Breast epithelium (tissue), 4 donors: ENCODE measurements at regions not wholly inside any gene's neighbourhood (a gene's known extent, or its start where the extent isn't known, plus 50 kb on each side); places are given as distances from the start of the nearest gene placed in this dataset.
"Not testable (repeated sequence)": the region's sequence is repeated elsewhere in the genome, so short reads cannot be mapped to it uniquely, and the experiment has no call there.

ENCODE experiments used
- DNase-seq, 2 donors: peaks; one replicate each; pipeline ENCODE4 v3.0.0-alpha.2; 2019; ENCODE audit warnings: low spot score in 2 of 2
- H3K27ac ChIP-seq, 2 donors: fragments of 200-600 bp; sonication (generic) in 1 of 2; one replicate each; pipeline ENCODE4 v1.5.1; 2016 to 2019; ENCODE audit warnings: mild to moderate bottlenecking in 1 of 2
- H3K27me3 ChIP-seq, 2 donors: fragments of 200-600 bp; sonication (generic) in 1 of 2; one replicate each; pipeline versions ENCODE4 v1.5.1 to v1.6.0; 2017 to 2019; ENCODE audit warnings: control low read depth in 1 of 2, mild to moderate bottlenecking in 1 of 2
- H3K36me3 ChIP-seq: fragments of 200-600 bp; one replicate; pipeline ENCODE4 v1.5.1; 2019
- H3K4me1 ChIP-seq, 2 donors: fragments of 200-600 bp; sonication (generic); one replicate each; pipeline ENCODE4 v1.5.1; 2016 to 2019; ENCODE audit warnings: control low read depth in 1 of 2
- H3K4me3 ChIP-seq, 3 donors: fragments of 200-600 bp; sonication (generic); 1 replicate in 2 of 3; 2 replicates in 1 of 3; pipeline ENCODE4 v1.5.1; 2016 to 2019; ENCODE audit warnings: mild to moderate bottlenecking in 3 of 3, moderate library complexity in 2 of 3
- H3K9me3 ChIP-seq, 2 donors: fragments of 200-600 bp; sonication (generic) in 1 of 2; one replicate each; pipeline ENCODE4 v1.5.1; 2016 to 2019; ENCODE audit warnings: control low read depth in 1 of 2
- POLR2A ChIP-seq: fragments of 450-650 bp; IDR thresholded peaks from one replicate; pipeline ENCODE4 v1.6.1; 2016; ENCODE audit warnings: antibody characterized with exemption, mild to moderate bottlenecking, moderate library complexity
- POLR2AphosphoS5 ChIP-seq, 3 donors: sonication (generic); formaldehyde crosslinking; IDR thresholded peaks; one replicate each; pipeline ENCODE4 v1.6.1; 2017; ENCODE audit warnings: antibody characterized with exemption in 3 of 3
- intact Hi-C: fragments of 100-400 bp; cut with DNase I; formaldehyde crosslinking; loops from one replicate; pipeline ENCODE4 v1.15.1; 2023; ENCODE audit warnings: low total_unique reads
- TF ChIP-seq, protein P1 (sequence below), 3 donors: fragments of 450-650 bp; IDR thresholded peaks; one replicate each; pipeline ENCODE4 v1.5.1; 2016 to 2017; ENCODE audit warnings: antibody characterized with exemption in 3 of 3, mild to moderate bottlenecking in 3 of 3, moderate library complexity in 3 of 3

DNA sequence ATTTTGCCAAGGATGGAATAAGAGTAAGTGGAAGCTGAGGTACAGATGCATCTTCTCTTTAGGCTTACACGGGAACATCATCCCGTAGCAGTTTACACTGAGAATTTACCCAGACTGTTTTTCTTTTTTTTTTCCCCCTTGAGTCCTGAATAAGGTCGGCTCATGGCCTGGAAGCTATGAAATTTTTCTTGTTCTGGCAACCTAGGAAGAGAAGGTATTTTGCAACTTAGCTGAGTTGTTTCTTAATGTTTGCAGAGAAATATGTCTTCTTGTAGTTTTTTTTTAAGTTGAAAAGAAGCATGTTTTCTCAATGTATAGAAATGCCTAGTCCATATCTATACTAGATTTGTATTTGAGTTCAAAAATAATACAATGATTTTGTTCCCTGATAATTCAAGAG, 712.5 kb downstream of the TDRD15 start:
- no peak overlapping the region for H3K4me3 ChIP-seq
- H3K27me3 ChIP-seq, result no peaks in the 10 kb centered on the region
- no peaks in the 10 kb centered on the region for H3K4me1 ChIP-seq
- no peak for DNase-seq
- TF ChIP-seq POLR2A (no peak), POLR2AphosphoS5 (IDR thresholded peaks at IDR 0.05) (no peak)
- TF ChIP-seq, protein P1, sequence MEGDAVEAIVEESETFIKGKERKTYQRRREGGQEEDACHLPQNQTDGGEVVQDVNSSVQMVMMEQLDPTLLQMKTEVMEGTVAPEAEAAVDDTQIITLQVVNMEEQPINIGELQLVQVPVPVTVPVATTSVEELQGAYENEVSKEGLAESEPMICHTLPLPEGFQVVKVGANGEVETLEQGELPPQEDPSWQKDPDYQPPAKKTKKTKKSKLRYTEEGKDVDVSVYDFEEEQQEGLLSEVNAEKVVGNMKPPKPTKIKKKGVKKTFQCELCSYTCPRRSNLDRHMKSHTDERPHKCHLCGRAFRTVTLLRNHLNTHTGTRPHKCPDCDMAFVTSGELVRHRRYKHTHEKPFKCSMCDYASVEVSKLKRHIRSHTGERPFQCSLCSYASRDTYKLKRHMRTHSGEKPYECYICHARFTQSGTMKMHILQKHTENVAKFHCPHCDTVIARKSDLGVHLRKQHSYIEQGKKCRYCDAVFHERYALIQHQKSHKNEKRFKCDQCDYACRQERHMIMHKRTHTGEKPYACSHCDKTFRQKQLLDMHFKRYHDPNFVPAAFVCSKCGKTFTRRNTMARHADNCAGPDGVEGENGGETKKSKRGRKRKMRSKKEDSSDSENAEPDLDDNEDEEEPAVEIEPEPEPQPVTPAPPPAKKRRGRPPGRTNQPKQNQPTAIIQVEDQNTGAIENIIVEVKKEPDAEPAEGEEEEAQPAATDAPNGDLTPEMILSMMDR (IDR thresholded peaks at IDR 0.05), result no peak
- no peak overlapping the region for H3K27ac ChIP-seq
- no peaks in the 10 kb centered on the region for H3K36me3 ChIP-seq
- intact Hi-C loops, result no loop called here
- H3K9me3 ChIP-seq, result no peaks in the 10 kb centered on the region

- Histone ChIP-seq H3K27ac (no peak overlapping the region), H3K4me3 (no peak overlapping the region), H3K36me3 (no peaks in the 10 kb centered on the region), H3K4me1 (no peaks in the 10 kb centered on the region), H3K9me3 (no peaks in the 10 kb centered on the region), H3K27me3 (no peaks in the 10 kb centered on the region)
- intact Hi-C loops, result no loop called here
- TF ChIP-seq POLR2AphosphoS5 (IDR thresholded peaks at IDR 0.05), result no peak
- no peak for TF ChIP-seq POLR2A
- TF ChIP-seq, protein P1 (IDR thresholded peaks at IDR 0.05), result no peak
- no peak for DNase-seq
Observed at GRCh38 chr2:21836719-21837118, 713.0 kb downstream of the TDRD15 start.

DNA sequence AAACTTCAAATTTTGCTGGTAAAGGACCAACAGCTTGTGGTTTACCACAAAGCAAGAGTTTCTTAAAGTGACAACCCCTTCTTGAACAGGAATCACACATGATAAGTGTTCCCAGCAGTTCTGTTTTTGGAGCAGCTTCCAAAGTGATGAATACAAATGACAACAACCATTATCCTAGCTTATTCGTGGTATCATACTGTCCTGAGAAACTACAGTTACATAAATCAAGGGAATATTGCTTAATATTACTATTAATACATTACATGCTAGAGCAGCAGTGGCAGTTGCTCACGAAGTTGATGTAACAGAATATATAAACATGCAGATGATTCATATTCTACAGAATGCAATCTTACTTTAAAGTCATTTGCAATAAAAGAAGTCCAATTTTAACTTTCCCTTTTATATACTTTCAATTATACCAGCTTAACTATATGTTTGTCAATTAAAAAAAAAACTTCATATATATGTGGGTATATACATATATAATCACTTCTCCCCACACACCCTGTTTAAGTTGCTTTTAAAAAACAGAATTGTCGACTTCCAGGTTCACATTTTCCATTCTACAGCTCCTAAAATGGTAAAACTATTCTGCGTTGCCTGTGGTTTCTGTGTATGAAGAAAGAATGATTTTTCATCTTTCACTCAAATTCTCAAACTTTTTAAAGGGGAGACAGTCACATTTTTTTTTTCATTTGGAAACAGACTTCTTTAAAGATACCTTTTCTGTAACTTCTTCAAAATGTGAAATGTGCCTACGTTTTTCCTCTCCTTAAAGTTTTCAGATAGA, 713.6 kb downstream of the TDRD15 start:
- no peaks in the 10 kb centered on the region for H3K36me3 ChIP-seq
- TF ChIP-seq POLR2A (no peak), POLR2AphosphoS5 (IDR thresholded peaks at IDR 0.05) (no peak)
- TF ChIP-seq, protein P1 (IDR thresholded peaks at IDR 0.05), result no peak
- H3K4me1 ChIP-seq, result no peaks in the 10 kb centered on the region
- H3K4me3 ChIP-seq, result no peak overlapping the region
- no peak for DNase-seq
- intact Hi-C loops, result no loop called here
- no peak overlapping the region for H3K27ac ChIP-seq
- no peaks in the 10 kb centered on the region for H3K9me3 ChIP-seq
- H3K27me3 ChIP-seq, result no peaks in the 10 kb centered on the region

DNA sequence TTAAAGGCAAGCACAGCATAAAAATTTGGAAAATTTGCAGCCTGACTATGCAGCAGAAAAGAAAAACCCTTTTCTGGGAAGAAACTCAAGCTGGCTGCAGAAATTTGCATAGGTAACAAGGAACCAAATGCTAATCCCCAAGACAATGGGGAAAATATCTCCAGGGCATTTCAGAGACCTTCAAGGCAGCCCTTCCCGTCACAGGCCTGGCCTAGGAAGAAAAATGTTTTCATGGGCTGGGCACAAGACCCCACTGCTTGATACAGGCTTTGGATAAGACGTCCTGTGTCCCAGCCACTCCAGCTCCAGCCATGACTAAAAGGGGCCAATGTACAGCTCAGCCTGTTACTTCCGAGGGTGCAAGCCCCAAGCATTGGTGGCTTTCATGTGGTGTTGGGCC, 717.6 kb downstream of the TDRD15 start:
- no peak overlapping the region for H3K27ac ChIP-seq
- no peak for DNase-seq
- H3K4me3 ChIP-seq, result no peak overlapping the region
- no peaks in the 10 kb centered on the region for H3K9me3 ChIP-seq
- intact Hi-C loops, result no loop called here
- TF ChIP-seq POLR2AphosphoS5 (IDR thresholded peaks at IDR 0.05), result no peak
- TF ChIP-seq, protein P1 (IDR thresholded peaks at IDR 0.05), result no peak
- TF ChIP-seq POLR2A, result no peak
- no peaks in the 10 kb centered on the region for H3K4me1 ChIP-seq
- no peaks in the 10 kb centered on the region for H3K27me3 ChIP-seq
- H3K36me3 ChIP-seq, result no peaks in the 10 kb centered on the region

DNA sequence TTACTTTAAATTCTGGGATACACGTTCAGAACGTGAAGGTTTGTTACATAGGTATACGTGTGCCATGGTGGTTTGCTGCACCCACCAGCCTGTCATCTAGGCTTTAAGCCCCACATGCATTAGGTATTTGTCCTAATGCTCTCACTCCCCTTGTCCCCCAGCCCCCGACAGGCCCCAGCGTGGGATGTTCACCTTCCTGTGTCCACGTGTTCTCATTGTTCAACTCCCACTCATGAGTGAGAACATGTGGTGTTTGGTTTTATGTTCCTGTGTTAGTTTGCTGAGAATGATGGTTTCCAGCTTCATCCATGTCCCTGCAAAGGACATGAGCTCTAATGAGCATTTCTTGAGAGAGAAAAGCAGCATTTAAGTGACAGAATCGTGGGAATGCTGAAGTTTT, 726.6 kb downstream of the TDRD15 start:
- H3K27ac ChIP-seq, H3K27me3 ChIP-seq, intact Hi-C loops, DNase-seq, H3K36me3 ChIP-seq, H3K4me3 ChIP-seq, H3K9me3 ChIP-seq, H3K4me1 ChIP-seq: not testable (repeated sequence)
